GM12891 (cell line): ENCODE measurements at regions not wholly inside any gene's neighbourhood (a gene's known extent, or its start where the extent isn't known, plus 50 kb on each side); places are given as distances from the start of the nearest gene placed in this dataset.

ENCODE experiments used
- DNase-seq: peaks from one replicate; pipeline ENCODE4 v3.0.0; 2011; ENCODE audit warnings: low spot score; ENCODE audit not compliant: insufficient read length
- FAIRE-seq: peaks from 2 replicates; lab custom pipeline; 2011; peaks lifted over from hg19 to GRCh38; lab: Jason Lieb, UNC
- PAX5 ChIP-seq: IDR thresholded peaks from 2 replicates; pipeline ENCODE4 v1.6.1; 2011; ENCODE audit warnings: low read length, moderate library complexity, mild to moderate bottlenecking; ENCODE audit not compliant: insufficient read depth, severe bottlenecking
- POLR2A ChIP-seq: IDR thresholded peaks from 2 replicates; pipeline ENCODE4 v1.6.1; 2011; ENCODE audit warnings: low read depth, low read length, control low read depth
- POLR2AphosphoS5 ChIP-seq: IDR thresholded peaks from 2 replicates; pipeline ENCODE4 v1.6.1; 2011; ENCODE audit warnings: low read depth, low read length, control low read depth
- POU2F2 ChIP-seq: IDR thresholded peaks from 2 replicates; pipeline ENCODE4 v1.6.1; 2011; ENCODE audit warnings: low read depth, mild to moderate bottlenecking, control low read depth, low read length, moderate library complexity
- SPI1 ChIP-seq: IDR thresholded peaks from 2 replicates; pipeline ENCODE4 v1.6.1; 2011; ENCODE audit warnings: low read depth, low read length, control low read depth
- TAF1 ChIP-seq: IDR thresholded peaks from 2 replicates; pipeline ENCODE4 v1.6.1; 2011; ENCODE audit warnings: low read depth, low read length, control low read depth

GRCh38 chr21:38196036-38196435 is 60.8 kb upstream of the KCNJ15 start:
- TF ChIP-seq POU2F2 (no peak), POLR2AphosphoS5 (no peak), PAX5 (no peak), SPI1 (no peak), TAF1 (no peak), POLR2A (no peak)
- no peak for FAIRE-seq
- no peak for DNase-seq

GRCh38 chr21:38202811-38203210 is 54.0 kb upstream of the KCNJ15 start:
- DNase-seq = no peak
- no peak for TF ChIP-seq POU2F2
- no peak for TF ChIP-seq PAX5
- no peak for TF ChIP-seq POLR2AphosphoS5
- no peak for TF ChIP-seq TAF1
- TF ChIP-seq SPI1 = no peak
- TF ChIP-seq POLR2A = no peak
- FAIRE-seq = no peak

- DNase-seq (no peak), FAIRE-seq (no peak)
- TF ChIP-seq POU2F2 (no peak), PAX5 (no peak), POLR2AphosphoS5 (no peak), POLR2A (no peak), SPI1 (no peak), TAF1 (no peak)
Observed at GRCh38 chr21:38203229-38203628, 53.6 kb upstream of the KCNJ15 start.

GRCh38 chr21:38205940-38206339 is 50.9 kb upstream of the KCNJ15 start:
- TF ChIP-seq POLR2A (no peak), POLR2AphosphoS5 (no peak), PAX5 (no peak), SPI1 (no peak), TAF1 (no peak), POU2F2 (no peak)
- DNase-seq = no peak
- no peak for FAIRE-seq

GRCh38 chr21:38206646-38207045 is 50.1 kb upstream of the KCNJ15 start:
- TF ChIP-seq SPI1 (no peak), POU2F2 (no peak), POLR2A (no peak), PAX5 (no peak), TAF1 (no peak), POLR2AphosphoS5 (no peak)
- FAIRE-seq = no peak
- DNase-seq = no peak
